OCI-LY1 (cell line): ENCODE measurements at regions not wholly inside any gene's neighbourhood (a gene's known extent, or its start where the extent isn't known, plus 50 kb on each side); places are given as distances from the start of the nearest gene placed in this dataset.

Experiments
- H2AFZ ChIP-seq: fragments of 200-600 bp; sonication (generic), shearing (Covaris generic); 2 replicates; pipeline ENCODE4 v1.6.0; 2014; ENCODE audit warnings: antibody characterized with exemption, mild to moderate bottlenecking, low read length
- H3F3A ChIP-seq: fragments of 200-600 bp; sonication (generic), shearing (Covaris generic); 2 replicates; pipeline ENCODE4 v1.6.0; 2014; ENCODE audit warnings: mild to moderate bottlenecking, antibody characterized with exemption, low read length, moderate library complexity; ENCODE audit not compliant: insufficient read depth
- H3K27ac ChIP-seq: fragments of 200-600 bp; sonication (generic); 2 replicates; pipeline ENCODE4 v1.5.1; 2014; ENCODE audit warnings: low read length, mixed run types, mild to moderate bottlenecking, low read depth; ENCODE audit not compliant: poor library complexity, severe bottlenecking
- H3K27me3 ChIP-seq: fragments of 200-600 bp; sonication (generic); 2 replicates; pipeline ENCODE4 v1.6.0; 2014; ENCODE audit warnings: antibody characterized with exemption, mild to moderate bottlenecking, low read length, moderate library complexity; ENCODE audit not compliant: insufficient read depth
- H3K36me3 ChIP-seq: fragments of 200-600 bp; sonication (generic); 2 replicates; pipeline ENCODE4 v1.6.1; 2014; ENCODE audit warnings: mild to moderate bottlenecking, antibody characterized with exemption, low read length, moderate library complexity, mixed read lengths; ENCODE audit not compliant: insufficient read depth
- H3K4me1 ChIP-seq: fragments of 200-600 bp; sonication (generic); 2 replicates; pipeline ENCODE4 v1.5.1; 2014; ENCODE audit warnings: mild to moderate bottlenecking, low read length, moderate library complexity; ENCODE audit not compliant: insufficient read depth, severe bottlenecking
- H3K4me2 ChIP-seq: fragments of 200-600 bp; sonication (generic), shearing (Covaris generic); 2 replicates; pipeline ENCODE4 v1.6.1; 2014; ENCODE audit warnings: low read length
- H3K4me3 ChIP-seq: fragments of 200-600 bp; sonication (generic); 2 replicates; pipeline ENCODE4 v1.5.1; 2014; ENCODE audit warnings: low read length, low read depth, mild to moderate bottlenecking, mixed read lengths; ENCODE audit not compliant: poor library complexity, severe bottlenecking
- H3K79me2 ChIP-seq: fragments of 200-600 bp; shearing (Covaris generic); 2 replicates; pipeline ENCODE4 v1.6.1; 2016; ENCODE audit warnings: mixed run types, low read length, mixed read lengths; ENCODE audit not compliant: insufficient read depth
- H3K9ac ChIP-seq: fragments of 200-600 bp; sonication (generic), shearing (Covaris generic); 2 replicates; pipeline ENCODE4 v1.6.1; 2014; ENCODE audit warnings: mild to moderate bottlenecking, low read length, mixed read lengths
- H3K9me2 ChIP-seq: fragments of 200-600 bp; sonication (generic), shearing (Covaris generic); 2 replicates; pipeline ENCODE4 v1.6.1; 2014; ENCODE audit warnings: low read depth, mild to moderate bottlenecking, low read length, mixed read lengths
- H3K9me3 ChIP-seq: fragments of 200-600 bp; shearing (Covaris generic); 2 replicates; pipeline ENCODE4 v1.6.1; 2014; ENCODE audit warnings: low read length, mixed read lengths
- H4K20me1 ChIP-seq: fragments of 200-600 bp; sonication (generic), shearing (Covaris generic); 2 replicates; pipeline ENCODE4 v1.6.0; 2016; ENCODE audit warnings: mild to moderate bottlenecking, low read length; ENCODE audit not compliant: insufficient read depth
- CTCF ChIP-seq: fragments of 200-600 bp; sonication (generic), shearing (Covaris generic); IDR thresholded peaks from 2 replicates; pipeline ENCODE4 v1.5.1; 2017; ENCODE audit warnings: mild to moderate bottlenecking, antibody characterized with exemption, low read length, moderate library complexity, mixed read lengths
- EZH2 ChIP-seq: fragments of 200-600 bp; sonication (generic), shearing (Covaris generic); IDR thresholded peaks from 2 replicates; pipeline ENCODE4 v1.8.0; 2017; ENCODE audit warnings: borderline replicate concordance, mixed run types, mild to moderate bottlenecking, antibody characterized with exemption, low read length, moderate library complexity, mixed read lengths

- H3K9me2 ChIP-seq: no peaks in the 10 kb centered on the region
- no peak overlapping the region for H2AFZ ChIP-seq
- TF ChIP-seq EZH2: no peak
- no peak for TF ChIP-seq CTCF
- no peaks in the 10 kb centered on the region for H3K4me1 ChIP-seq
- no peaks in the 10 kb centered on the region for H3K79me2 ChIP-seq
- H3K9me3 ChIP-seq: no peaks in the 10 kb centered on the region
- no peaks in the 10 kb centered on the region for H4K20me1 ChIP-seq
- H3F3A ChIP-seq: no peaks in the 10 kb centered on the region
- no peak overlapping the region for H3K27ac ChIP-seq
- H3K9ac ChIP-seq: no peak overlapping the region
- no peak overlapping the region for H3K4me2 ChIP-seq
- no peaks in the 10 kb centered on the region for H3K27me3 ChIP-seq
- no peak overlapping the region for H3K4me3 ChIP-seq
- H3K36me3 ChIP-seq: no peaks in the 10 kb centered on the region
Observed at GRCh38 chr1:198040880-198041279, 115.9 kb upstream of the NEK7 start.

DNA sequence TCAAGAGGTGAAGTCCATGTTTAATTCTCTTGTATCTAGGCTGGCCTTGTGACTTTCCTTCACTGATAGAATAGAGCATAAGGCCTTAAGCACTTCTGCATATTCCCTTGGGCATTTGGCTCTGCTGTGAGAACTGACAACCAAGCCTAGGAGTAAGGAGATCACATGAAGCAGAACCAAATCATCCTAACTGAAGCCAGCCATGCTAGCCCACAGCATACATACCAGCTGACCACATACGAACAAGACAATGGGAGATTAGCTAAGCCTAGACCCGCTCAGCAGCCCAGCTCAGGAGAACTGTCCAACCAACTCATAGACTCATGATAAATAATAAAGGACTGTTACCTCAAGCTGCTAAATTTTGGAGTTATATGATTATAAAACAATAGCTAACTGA lies 114.6 kb upstream of the NEK7 start:
- no peaks in the 10 kb centered on the region for H4K20me1 ChIP-seq
- no peaks in the 10 kb centered on the region for H3K9me3 ChIP-seq
- TF ChIP-seq EZH2 (no peak), CTCF (no peak)
- no peak overlapping the region for H3K9ac ChIP-seq
- no peaks in the 10 kb centered on the region for H3F3A ChIP-seq
- no peak overlapping the region for H3K27ac ChIP-seq
- H3K9me2 ChIP-seq: no peaks in the 10 kb centered on the region
- H2AFZ ChIP-seq: no peak overlapping the region
- no peak overlapping the region for H3K4me2 ChIP-seq
- no peaks in the 10 kb centered on the region for H3K36me3 ChIP-seq
- no peaks in the 10 kb centered on the region for H3K27me3 ChIP-seq
- no peaks in the 10 kb centered on the region for H3K4me1 ChIP-seq
- H3K79me2 ChIP-seq: no peaks in the 10 kb centered on the region
- no peak overlapping the region for H3K4me3 ChIP-seq

DNA sequence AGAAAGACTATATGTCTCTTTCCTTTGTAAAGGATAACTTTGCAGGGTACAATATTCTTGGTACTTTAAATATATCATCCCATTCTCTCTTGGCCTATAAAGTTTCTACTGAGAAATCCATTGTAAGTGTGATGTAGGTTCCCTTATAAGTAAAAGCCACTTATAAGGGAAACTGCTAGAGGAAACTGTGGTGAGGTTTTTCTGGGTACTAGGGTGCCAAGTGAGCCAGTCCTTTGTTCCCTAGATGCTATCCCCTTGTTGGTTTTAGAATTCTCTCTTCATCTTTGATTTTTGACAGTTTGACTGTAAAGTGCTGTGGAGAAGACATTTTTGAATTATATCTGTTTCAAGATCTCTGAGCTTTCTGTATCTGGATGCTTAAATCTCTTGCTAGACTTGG lies 108.9 kb upstream of the NEK7 start:
- Histone ChIP-seq H3K27ac (no peak overlapping the region), H3K9me2 (no peaks in the 10 kb centered on the region), H3K79me2 (no peaks in the 10 kb centered on the region), H3K4me1 (no peaks in the 10 kb centered on the region), H3K9ac (no peak overlapping the region), H4K20me1 (no peaks in the 10 kb centered on the region), H3K9me3 (no peaks in the 10 kb centered on the region), H3K4me3 (no peak overlapping the region), H3K36me3 (no peaks in the 10 kb centered on the region), H3F3A (no peaks in the 10 kb centered on the region), H2AFZ (no peak overlapping the region), H3K4me2 (no peak overlapping the region), H3K27me3 (no peaks in the 10 kb centered on the region)
- TF ChIP-seq EZH2 (no peak), CTCF (no peak)
